Hepatocyte (in vitro differentiated cells): ENCODE measurements at regions not wholly inside any gene's neighbourhood (a gene's known extent, or its start where the extent isn't known, plus 50 kb on each side); places are given as distances from the start of the nearest gene placed in this dataset.

Experiments used
- CTCF ChIP-seq: fragments of 200-600 bp; sonication (generic); IDR thresholded peaks from 2 replicates; pipeline ENCODE4 v1.5.1; 2016; ENCODE audit warnings: antibody characterized with exemption, mild to moderate bottlenecking; ENCODE audit not compliant: poor library complexity
- EZH2 ChIP-seq: fragments of 200-600 bp; sonication (generic); IDR thresholded peaks from 2 replicates; pipeline ENCODE4 v1.6.1; 2016; ENCODE audit warnings: antibody characterized with exemption, mild to moderate bottlenecking, borderline replicate concordance
- EZH2phosphoT487 ChIP-seq: fragments of 200-600 bp; sonication (generic); IDR thresholded peaks from one replicate; pipeline ENCODE4 v1.6.1; 2018; ENCODE audit warnings: antibody characterized with exemption, mild to moderate bottlenecking, low read depth, moderate library complexity; ENCODE audit not compliant: unreplicated experiment, severe bottlenecking

- TF ChIP-seq CTCF, result no peak
- no peak for TF ChIP-seq EZH2
- no peak for TF ChIP-seq EZH2phosphoT487
Observed at GRCh38 chr9:79208791-79209396, 362.9 kb upstream of the TLE4 start.
